Body of pancreas (tissue), 4 donors: ENCODE measurements at regions not wholly inside any gene's neighbourhood (a gene's known extent, or its start where the extent isn't known, plus 50 kb on each side); places are given as distances from the start of the nearest gene placed in this dataset.

Source experiments
- ATAC-seq: fragments of 150-250 bp; one replicate; pipeline ENCODE4 v1.9.1; 2016
- DNase-seq, 4 donors: peaks; one replicate each; pipeline ENCODE4 v3.0.0-alpha.2; 2019
- H3K27ac ChIP-seq, 4 donors: fragments of 200-600 bp; sonication (generic); 1 replicate in 3 of 4; 2 replicates in 1 of 4; pipeline versions ENCODE4 v1.5.1 to v1.6.1; 2016 to 2019; ENCODE audit warnings: mild to moderate bottlenecking in 1 of 4, mixed read lengths in 1 of 4, moderate library complexity in 1 of 4
- H3K27me3 ChIP-seq, 2 donors: fragments of 200-600 bp; sonication (generic); one replicate each; pipeline ENCODE4 v1.6.0; 2016; ENCODE audit warnings: mild to moderate bottlenecking in 1 of 2
- H3K36me3 ChIP-seq, 2 donors: fragments of 200-600 bp; sonication (generic); replicated peaks in 1 of 2; 2 replicates each; pipeline ENCODE4 v1.5.1; 2016; ENCODE audit warnings: low read depth in 2 of 2; ENCODE audit not compliant: insufficient read depth in 1 of 2
- H3K4me1 ChIP-seq: fragments of 200-600 bp; sonication (generic); one replicate; pipeline ENCODE4 v1.6.0; 2016
- H3K4me3 ChIP-seq, 2 donors: fragments of 200-600 bp; sonication (generic); 1 replicate in 1 of 2; 2 replicates in 1 of 2; pipeline ENCODE4 v1.5.1; 2016 to 2019
- H3K9me3 ChIP-seq, 3 donors: fragments of 200-600 bp; sonication (generic); 1 replicate in 2 of 3; 2 replicates in 1 of 3; pipeline ENCODE4 v1.5.1; 2016
- CTCF ChIP-seq, 7 experiments: fragments of 450-650 bp in 4 of 7; fragments of 200-600 bp in 3 of 7; sonication (generic) in 3 of 7; IDR thresholded peaks; one replicate each; pipeline ENCODE4 v1.5.1; 2016 to 2019; ENCODE audit warnings: antibody characterized with exemption in 7 of 7
- POLR2A ChIP-seq, 3 donors: fragments of 450-650 bp; IDR thresholded peaks; one replicate each; pipeline ENCODE4 v1.6.1; 2016; ENCODE audit warnings: antibody characterized with exemption in 3 of 3, mild to moderate bottlenecking in 2 of 3
- WGBS, 2 donors: methylation state at CpG; one replicate each; pipeline ENCODE4 v1.1.5; 2017; 5-methylcytosine and 5-hydroxymethylcytosine counted together
- intact Hi-C: fragments of 100-400 bp; cut with DNase I; formaldehyde crosslinking; loops from one replicate; pipeline ENCODE4 v1.15.1; 2023

- Histone ChIP-seq H3K9me3 (no peaks in the 10 kb centered on the region), H3K27me3 (no peaks in the 10 kb centered on the region), H3K27ac (no peak overlapping the region), H3K4me1 (no peaks in the 10 kb centered on the region), H3K36me3 (no peaks in the 10 kb centered on the region), H3K4me3 (no peak overlapping the region)
- intact Hi-C loops: no loop called here
- ATAC-seq: no peak
- no peak for DNase-seq
- 64 to 79% methylated on average over 1 of the region's 1 CpG for WGBS, 2 donors
- TF ChIP-seq POLR2A (IDR thresholded peaks at IDR 0.05) (no peak), CTCF (IDR thresholded peaks at IDR 0.05) (no peak)
Measured at GRCh38 chr9:85416715-85417114, 325.0 kb downstream of the AGTPBP1 start.

DNA sequence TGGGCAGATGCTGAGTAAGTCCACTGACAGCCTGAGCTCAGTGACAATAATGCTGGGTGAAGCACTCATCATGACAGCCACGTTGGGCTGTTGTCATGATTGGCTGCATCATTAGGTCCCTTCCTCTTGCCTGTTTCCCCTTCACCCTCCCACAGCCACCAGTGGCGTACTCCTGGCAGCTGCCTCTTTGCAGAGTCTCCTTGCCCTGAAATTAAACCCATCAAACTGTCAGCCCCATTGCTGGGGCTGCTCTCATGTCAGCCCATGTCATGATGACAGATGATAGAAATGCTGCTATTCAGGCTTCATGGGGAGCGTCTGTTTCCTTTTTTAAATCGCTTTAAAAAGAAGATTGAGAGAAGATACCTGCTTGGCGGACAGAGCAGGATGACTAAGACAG, 327.4 kb downstream of the AGTPBP1 start:
- WGBS, 2 donors: 59 to 68% methylated on average over 5 of the region's 5 CpGs
- H3K36me3 ChIP-seq: no peaks in the 10 kb centered on the region
- H3K4me3 ChIP-seq: no peak overlapping the region
- no peaks in the 10 kb centered on the region for H3K27me3 ChIP-seq
- ATAC-seq: no peak
- H3K27ac ChIP-seq: no peak overlapping the region
- intact Hi-C loops: no loop called here
- no peak for TF ChIP-seq CTCF (IDR thresholded peaks at IDR 0.05)
- no peak for TF ChIP-seq POLR2A (IDR thresholded peaks at IDR 0.05)
- no peak for DNase-seq
- H3K4me1 ChIP-seq: no peaks in the 10 kb centered on the region
- no peaks in the 10 kb centered on the region for H3K9me3 ChIP-seq

DNA sequence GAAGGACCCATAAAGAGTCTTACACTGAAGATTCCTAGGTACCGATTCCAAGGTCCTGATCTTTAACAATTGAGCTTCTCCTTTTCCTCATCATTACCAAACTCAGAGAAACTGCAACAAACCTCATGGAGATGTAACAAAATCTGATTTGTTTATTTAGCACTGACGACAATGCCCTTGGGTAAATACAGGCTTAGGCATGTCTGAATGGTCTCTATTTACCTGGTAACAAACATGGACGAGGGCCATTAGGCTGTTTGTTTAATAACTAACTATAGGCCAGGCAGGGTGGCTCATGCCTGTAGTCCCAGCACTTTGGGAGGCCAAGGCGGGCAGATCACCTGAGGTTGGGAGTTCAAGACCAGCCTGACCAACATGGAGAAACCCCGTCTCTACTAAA, 333.3 kb downstream of the AGTPBP1 start:
- H3K4me1 ChIP-seq: no peaks in the 10 kb centered on the region
- no peaks in the 10 kb centered on the region for H3K27me3 ChIP-seq
- no peaks in the 10 kb centered on the region for H3K36me3 ChIP-seq
- TF ChIP-seq CTCF (IDR thresholded peaks at IDR 0.05) (no peak), POLR2A (IDR thresholded peaks at IDR 0.05) (no peak)
- no peak overlapping the region for H3K4me3 ChIP-seq
- intact Hi-C loops: no loop called here
- no peak for ATAC-seq
- WGBS, 2 donors: 59 to 75% methylated on average over 5 of the region's 5 CpGs
- H3K9me3 ChIP-seq: no peaks in the 10 kb centered on the region
- no peak overlapping the region for H3K27ac ChIP-seq
- DNase-seq: no peak

DNA sequence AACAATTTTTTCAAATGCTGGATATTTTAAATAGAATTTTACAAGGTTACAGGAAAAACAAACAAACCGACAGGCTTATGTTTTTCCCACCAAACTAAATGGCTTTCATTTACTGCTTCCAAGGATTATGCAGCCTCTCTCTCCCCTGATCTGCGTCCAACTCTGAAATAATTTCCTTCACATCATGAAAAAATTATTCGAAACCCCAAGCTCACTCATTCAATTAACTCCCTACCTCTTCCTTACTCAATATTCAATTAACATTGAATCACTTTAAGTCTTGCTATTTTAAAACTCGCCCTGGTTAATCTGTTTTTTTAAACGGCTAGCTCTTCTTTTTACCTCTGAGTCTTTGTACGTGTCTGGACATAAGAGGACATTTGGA, 336.2 kb downstream of the AGTPBP1 start:
- TF ChIP-seq CTCF (IDR thresholded peaks at IDR 0.05) (no peak), POLR2A (IDR thresholded peaks at IDR 0.05) (no peak)
- intact Hi-C loops: no loop called here
- Histone ChIP-seq H3K27me3 (no peaks in the 10 kb centered on the region), H3K4me1 (no peaks in the 10 kb centered on the region), H3K9me3 (no peaks in the 10 kb centered on the region), H3K4me3 (no peak overlapping the region), H3K36me3 (no peaks in the 10 kb centered on the region), H3K27ac (no peak overlapping the region)
- DNase-seq (no peak), ATAC-seq (no peak)
- WGBS, 2 donors: 60 to 68% methylated on average over 6 of the region's 6 CpGs

DNA sequence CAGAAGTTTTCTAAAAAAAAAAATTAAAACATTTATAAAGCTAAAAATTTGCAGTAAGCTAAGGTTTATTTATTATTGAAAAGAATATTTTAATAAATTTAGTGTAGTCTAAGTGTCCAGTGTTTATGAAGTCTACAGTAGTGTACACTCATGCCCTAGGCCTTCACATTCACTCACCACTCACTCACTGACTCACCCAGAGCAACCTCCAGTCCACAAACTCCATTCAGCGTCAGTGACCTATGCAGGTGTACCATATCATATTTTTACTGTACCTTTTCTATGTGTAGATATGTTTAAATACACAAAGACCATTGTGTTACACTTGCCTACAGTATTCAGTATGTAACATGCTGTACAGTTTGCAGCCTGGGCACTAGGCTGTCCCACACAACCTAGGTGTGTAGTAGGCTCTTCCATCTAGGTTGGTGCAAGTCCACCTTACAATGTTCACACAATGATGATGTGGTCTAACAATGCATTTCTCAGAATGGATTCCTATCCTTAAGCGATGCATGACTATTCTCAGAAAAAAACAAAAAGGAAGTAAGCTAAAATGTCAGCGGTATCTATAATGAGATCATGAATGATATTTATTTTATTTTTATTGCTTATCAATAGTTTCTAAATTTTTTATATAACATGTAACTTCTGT, 336.7 kb downstream of the AGTPBP1 start:
- no peaks in the 10 kb centered on the region for H3K9me3 ChIP-seq
- no peak overlapping the region for H3K4me3 ChIP-seq
- WGBS, 2 donors: 74 to 87% methylated on average over 3 of the region's 3 CpGs
- H3K36me3 ChIP-seq: no peaks in the 10 kb centered on the region
- ATAC-seq: no peak
- H3K27me3 ChIP-seq: no peaks in the 10 kb centered on the region
- TF ChIP-seq CTCF (IDR thresholded peaks at IDR 0.05) (no peak), POLR2A (IDR thresholded peaks at IDR 0.05) (no peak)
- H3K27ac ChIP-seq: no peak overlapping the region
- intact Hi-C loops: no loop called here
- H3K4me1 ChIP-seq: no peaks in the 10 kb centered on the region
- DNase-seq: no peak
